Endothelial cell of umbilical vein (primary cell): ENCODE measurements at regions not wholly inside any gene's neighbourhood (a gene's known extent, or its start where the extent isn't known, plus 50 kb on each side); places are given as distances from the start of the nearest gene placed in this dataset.

ENCODE experiments used
- BruUV-seq: library from RNA; stranded (reverse); fragments of 400-500 nt; replicated peaks from 2 replicates; lab custom pipeline; 2021; lab: Mats Ljungman, UMichigan
- CTCF ChIA-PET: fragments of 300-600, 350-600 bp; sonication (Branson Sonifier 250); formaldehyde crosslinking; loops from one replicate; lab custom pipeline; 2021; ENCODE audit warnings: antibody characterized with exemption, inconsistent platforms; lab: Charles Lee
- POLR2A ChIA-PET: fragments of 300-600, 350-600 bp; sonication (Branson Sonifier 250); formaldehyde crosslinking; loops from one replicate; lab custom pipeline; 2021; ENCODE audit warnings: antibody characterized with exemption, inconsistent platforms; lab: Charles Lee
- DNase-seq: peaks from one replicate; pipeline ENCODE4 v3.0.0-alpha.2; 2011; ENCODE audit warnings: low read depth, low spot score
- FAIRE-seq: peaks from 2 replicates; lab custom pipeline; 2011; peaks lifted over from hg19 to GRCh38; lab: Jason Lieb, UNC
- H2AFZ ChIP-seq: 2 replicates; pipeline ENCODE4 v1.6.0; 2012; ENCODE audit warnings: low read depth, low read length, control low read depth, inconsistent platforms
- H3K27ac ChIP-seq: 2 replicates; pipeline ENCODE4 v1.5.1; 2011; ENCODE audit warnings: low read depth, mild to moderate bottlenecking, control low read depth, low read length, moderate library complexity; ENCODE audit not compliant: insufficient read depth
- H3K27me3 ChIP-seq, 2 experiments: 2 replicates each; pipeline versions ENCODE4 v1.6.0 to v1.6.1; 2011; ENCODE audit warnings: low read length in 2 of 2, mixed read lengths in 1 of 2; ENCODE audit not compliant: control insufficient read depth in 2 of 2, insufficient read depth in 2 of 2
- H3K36me3 ChIP-seq, 2 experiments: 2 replicates in 1 of 2; 3 replicates in 1 of 2; pipeline ENCODE4 v1.5.1; 2011; ENCODE audit warnings: low read length in 2 of 2, mild to moderate bottlenecking in 1 of 2, moderate library complexity in 1 of 2; ENCODE audit not compliant: control insufficient read depth in 2 of 2, insufficient read depth in 2 of 2; ENCODE audit errors: extremely low read depth in 1 of 2
- H3K4me1 ChIP-seq: 3 replicates; pipeline ENCODE4 v1.5.1; 2011; ENCODE audit warnings: mild to moderate bottlenecking, low read length; ENCODE audit not compliant: control insufficient read depth, insufficient read depth; ENCODE audit errors: extremely low read depth
- H3K4me2 ChIP-seq: 2 replicates; pipeline ENCODE4 v1.6.1; 2011; ENCODE audit warnings: low read length, control low read depth, mixed read lengths; ENCODE audit not compliant: insufficient read depth
- H3K4me3 ChIP-seq, 3 experiments: fragments of 200-600 bp in 1 of 3; sonication (generic), shearing (Covaris generic) in 1 of 3; replicated peaks in 1 of 3; 2 replicates each; pipeline ENCODE4 v1.5.1; 2011 to 2016; ENCODE audit warnings: control low read depth in 3 of 3, low read length in 3 of 3, mild to moderate bottlenecking in 2 of 3, inconsistent platforms in 1 of 3, low read depth in 1 of 3, moderate library complexity in 1 of 3; ENCODE audit not compliant: insufficient read depth in 1 of 3
- H3K79me2 ChIP-seq: 2 replicates; pipeline ENCODE4 v1.6.0; 2012; ENCODE audit warnings: low read length, inconsistent platforms; ENCODE audit not compliant: control insufficient read depth, insufficient read depth
- H3K9ac ChIP-seq: replicated peaks from 2 replicates; pipeline ENCODE3; 2011; ENCODE audit warnings: low read length, control low read depth; ENCODE audit not compliant: insufficient read depth; ENCODE audit errors: extremely low read depth
- H3K9me1 ChIP-seq: replicated peaks from 3 replicates; pipeline ENCODE4 v1.6.0; 2011; ENCODE audit warnings: mild to moderate bottlenecking, low read length; ENCODE audit not compliant: control insufficient read depth, insufficient read depth; ENCODE audit errors: extremely low read depth
- H3K9me3 ChIP-seq: replicated peaks from 2 replicates; pipeline ENCODE4 v1.5.1; 2012; ENCODE audit warnings: low read length, inconsistent platforms; ENCODE audit not compliant: control insufficient read depth, insufficient read depth
- H4K20me1 ChIP-seq: replicated peaks from 2 replicates; pipeline ENCODE3; 2011; ENCODE audit warnings: mild to moderate bottlenecking, low read length; ENCODE audit not compliant: control insufficient read depth, insufficient read depth; ENCODE audit errors: extremely low read depth
- EZH2 ChIP-seq: IDR thresholded peaks from 2 replicates; pipeline ENCODE4 v1.6.1; 2012; ENCODE audit warnings: borderline replicate concordance, low read depth, mild to moderate bottlenecking, moderate library complexity, low read length, inconsistent platforms; ENCODE audit not compliant: severe bottlenecking
- FOS ChIP-seq: IDR thresholded peaks from 2 replicates; pipeline ENCODE4 v1.6.1; 2011; ENCODE audit warnings: mild to moderate bottlenecking, low read length, moderate library complexity, borderline replicate concordance; ENCODE audit not compliant: insufficient read depth
- GATA2 ChIP-seq: IDR thresholded peaks from 2 replicates; pipeline ENCODE4 v1.7.0; 2011; ENCODE audit warnings: low read depth, mild to moderate bottlenecking, moderate library complexity, mixed read lengths, low read length; ENCODE audit not compliant: insufficient read length, insufficient read depth
- JUN ChIP-seq: IDR thresholded peaks from 2 replicates; pipeline ENCODE4 v1.6.1; 2011; ENCODE audit warnings: borderline replicate concordance, low read depth; ENCODE audit not compliant: insufficient read length, insufficient read depth
- POLR2A ChIP-seq: IDR thresholded peaks from 2 replicates; pipeline ENCODE4 v1.6.1; 2012; ENCODE audit warnings: low read depth, mild to moderate bottlenecking, control low read depth, low read length
- POLR2AphosphoS5 ChIP-seq: IDR thresholded peaks from 2 replicates; pipeline ENCODE4 v1.6.1; 2012; ENCODE audit warnings: low read depth, mild to moderate bottlenecking, control low read depth, low read length, moderate library complexity; ENCODE audit not compliant: insufficient read depth
- dilution Hi-C: fragments of 300-500 bp; cut with MboI; formaldehyde crosslinking; loops from one replicate; pipeline ENCODE4 v1.15.0; 2019; ENCODE audit warnings: low sequenced_read_pairs; ENCODE audit not compliant: extremely low pct_ligation_motif_present
- intact Hi-C: fragments of 100-400 bp; cut with micrococcal nuclease; formaldehyde crosslinking; loops from one replicate; pipeline ENCODE4 v1.10.0; 2022
- TF ChIP-seq, protein P1 (sequence below), 2 donors: IDR thresholded peaks; 1 replicate in 1 of 2; 2 replicates in 1 of 2; pipeline ENCODE4 v1.5.1; 2011; ENCODE audit warnings: low read length in 2 of 2, mild to moderate bottlenecking in 2 of 2, moderate library complexity in 2 of 2, control low read depth in 1 of 2, inconsistent platforms in 1 of 2, low read depth in 1 of 2; ENCODE audit not compliant: insufficient read depth in 1 of 2; ENCODE audit errors: extremely low read depth in 1 of 2
- TF ChIP-seq, protein P2 (sequence below): IDR thresholded peaks from 2 replicates; pipeline ENCODE4 v1.6.1; 2011; ENCODE audit not compliant: insufficient read depth, insufficient read length

DNA sequence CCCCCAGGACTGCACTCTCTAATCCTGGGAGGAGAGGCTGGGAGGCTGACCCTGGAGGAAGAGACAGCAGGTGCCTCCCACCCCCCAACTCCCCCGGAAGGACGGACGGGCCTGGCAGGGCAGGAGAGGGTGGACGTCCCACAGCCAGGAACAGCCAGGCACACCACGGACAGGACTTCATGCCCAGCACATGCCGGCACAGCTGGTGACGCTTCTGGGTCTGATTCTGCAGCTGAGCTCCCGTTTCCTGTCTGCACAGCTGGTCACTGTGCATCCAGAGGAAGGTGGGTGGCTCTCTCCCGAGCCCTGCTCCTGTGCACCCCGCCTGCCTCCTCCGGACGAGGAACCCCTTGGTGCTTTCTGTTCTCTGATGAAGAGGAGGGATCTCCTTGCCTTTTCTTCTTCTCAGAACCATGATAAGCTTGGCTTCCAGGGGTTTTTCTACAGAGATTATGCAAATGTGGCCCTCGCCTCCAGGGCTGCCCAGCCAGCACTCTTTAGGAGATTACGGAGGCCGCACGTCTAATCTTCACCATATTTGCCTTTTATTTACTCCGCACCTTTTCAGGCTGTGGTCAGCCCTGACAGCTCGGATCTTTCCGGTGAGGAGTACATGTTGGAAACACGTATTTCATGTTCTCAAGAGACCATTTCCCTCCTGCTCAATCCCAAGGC is 1295.8 kb downstream of the BRD1 start:
- intact Hi-C loops (no loop called here), dilution Hi-C loops (no loop called here)
- Histone ChIP-seq H3K4me1 (no peaks in the 10 kb centered on the region), H4K20me1 (no peaks in the 10 kb centered on the region), H3K27ac (no peak overlapping the region), H3K9me3 (peaks cover 4% of the 10 kb centered on the region), H2AFZ (no peak overlapping the region), H3K9me1 (no peaks in the 10 kb centered on the region), H3K9ac (no peak overlapping the region), H3K79me2 (no peaks in the 10 kb centered on the region), H3K27me3 (no peaks in the 10 kb centered on the region), H3K4me3 (no peak overlapping the region), H3K4me2 (no peak overlapping the region), H3K36me3 (no peaks in the 10 kb centered on the region)
- DNase-seq, result no peak
- TF ChIP-seq POLR2AphosphoS5 (no peak), POLR2A (no peak), FOS (no peak), JUN (no peak), GATA2 (no peak), EZH2 (no peak)
- TF ChIP-seq, protein P1, sequence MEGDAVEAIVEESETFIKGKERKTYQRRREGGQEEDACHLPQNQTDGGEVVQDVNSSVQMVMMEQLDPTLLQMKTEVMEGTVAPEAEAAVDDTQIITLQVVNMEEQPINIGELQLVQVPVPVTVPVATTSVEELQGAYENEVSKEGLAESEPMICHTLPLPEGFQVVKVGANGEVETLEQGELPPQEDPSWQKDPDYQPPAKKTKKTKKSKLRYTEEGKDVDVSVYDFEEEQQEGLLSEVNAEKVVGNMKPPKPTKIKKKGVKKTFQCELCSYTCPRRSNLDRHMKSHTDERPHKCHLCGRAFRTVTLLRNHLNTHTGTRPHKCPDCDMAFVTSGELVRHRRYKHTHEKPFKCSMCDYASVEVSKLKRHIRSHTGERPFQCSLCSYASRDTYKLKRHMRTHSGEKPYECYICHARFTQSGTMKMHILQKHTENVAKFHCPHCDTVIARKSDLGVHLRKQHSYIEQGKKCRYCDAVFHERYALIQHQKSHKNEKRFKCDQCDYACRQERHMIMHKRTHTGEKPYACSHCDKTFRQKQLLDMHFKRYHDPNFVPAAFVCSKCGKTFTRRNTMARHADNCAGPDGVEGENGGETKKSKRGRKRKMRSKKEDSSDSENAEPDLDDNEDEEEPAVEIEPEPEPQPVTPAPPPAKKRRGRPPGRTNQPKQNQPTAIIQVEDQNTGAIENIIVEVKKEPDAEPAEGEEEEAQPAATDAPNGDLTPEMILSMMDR (IDR thresholded peaks at IDR 0.05; ENCODE audit: extremely low read depth in 1 of 2, insufficient read depth in 1 of 2, low read depth in 1 of 2, low read length in 2 of 2), result no peak
- TF ChIP-seq, protein P2, sequence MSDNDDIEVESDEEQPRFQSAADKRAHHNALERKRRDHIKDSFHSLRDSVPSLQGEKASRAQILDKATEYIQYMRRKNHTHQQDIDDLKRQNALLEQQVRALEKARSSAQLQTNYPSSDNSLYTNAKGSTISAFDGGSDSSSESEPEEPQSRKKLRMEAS, result no peak
- CTCF ChIA-PET, result no interaction called here
- no TSS peak for BruUV-seq
- POLR2A ChIA-PET, result no interaction called here
- FAIRE-seq, result no peak
